GM18498 (cell line): ENCODE measurements at regions not wholly inside any gene's neighbourhood (a gene's known extent, or its start where the extent isn't known, plus 50 kb on each side); places are given as distances from the start of the nearest gene placed in this dataset.
"Not testable (repeated sequence)": the region's sequence is repeated elsewhere in the genome, so short reads cannot be mapped to it uniquely, and the experiment has no call there.

Experiments used
- ATAC-seq: cut with Tn5 transposase; IDR thresholded peaks from one replicate; pipeline ENCODE4 v1.9.1; 2021; ENCODE audit warnings: mild to moderate bottlenecking, moderate library complexity; ENCODE audit not compliant: unreplicated experiment

- no peak for ATAC-seq
Measured at GRCh38 chr7:124643311-124643811, 122.2 kb downstream of the GPR37 start.

GRCh38 chr7:124635416-124635815 is 130.2 kb downstream of the GPR37 start:
- ATAC-seq = no peak

- ATAC-seq = no peak
Measured at GRCh38 chr7:124633740-124634139, 131.9 kb downstream of the GPR37 start.

- ATAC-seq = no peak
Measured at GRCh38 chr7:124630395-124630794, 135.2 kb downstream of the GPR37 start.

- no peak for ATAC-seq
Measured at GRCh38 chr7:124618871-124619270, 146.7 kb downstream of the GPR37 start.

GRCh38 chr7:124618051-124618450 is 147.5 kb downstream of the GPR37 start:
- ATAC-seq = not testable (repeated sequence)

- no peak for ATAC-seq
Measured at GRCh38 chr7:124603066-124603465, 162.5 kb downstream of the GPR37 start.

- no peak for ATAC-seq
Measured at GRCh38 chr7:124597509-124597908, 168.1 kb downstream of the GPR37 start.

- no peak for ATAC-seq
Measured at GRCh38 chr7:124596881-124597280, 168.7 kb downstream of the GPR37 start.

- no peak for ATAC-seq
Measured at GRCh38 chr7:124590814-124591213, 174.8 kb downstream of the GPR37 start.

GRCh38 chr7:124577256-124577655 is 188.3 kb downstream of the GPR37 start:
- no peak for ATAC-seq

GRCh38 chr7:124575176-124575575 is 190.4 kb downstream of the GPR37 start:
- ATAC-seq = no peak

- no peak for ATAC-seq
Measured at GRCh38 chr7:124570558-124570957, 195.0 kb downstream of the GPR37 start.

GRCh38 chr7:124566583-124566982 is 199.0 kb downstream of the GPR37 start:
- ATAC-seq = no peak

- ATAC-seq = no peak
Measured at GRCh38 chr7:124557587-124557986, 208.0 kb downstream of the GPR37 start.

GRCh38 chr7:124557101-124557500 is 208.5 kb downstream of the GPR37 start:
- no peak for ATAC-seq

- ATAC-seq = no peak
Measured at GRCh38 chr7:124553502-124553901, 212.1 kb downstream of the GPR37 start.

- ATAC-seq = no peak
Measured at GRCh38 chr7:124552217-124552616, 213.4 kb downstream of the GPR37 start.

GRCh38 chr7:124550036-124550435 is 215.6 kb downstream of the GPR37 start:
- no peak for ATAC-seq

- ATAC-seq = no peak
Measured at GRCh38 chr7:124542476-124542875, 223.1 kb downstream of the GPR37 start.

- no peak for ATAC-seq
Measured at GRCh38 chr7:124536156-124536762, 229.3 kb downstream of the GPR37 start.

- no peak for ATAC-seq
Measured at GRCh38 chr7:124532166-124532565, 233.4 kb downstream of the GPR37 start.

- no peak for ATAC-seq
Measured at GRCh38 chr7:124516911-124517310, 248.7 kb downstream of the GPR37 start.
